ENCODE measurements at regions not wholly inside any gene's neighbourhood (a gene's known extent, or its start where the extent isn't known, plus 50 kb on each side); places are given as distances from the start of the nearest gene placed in this dataset.

- ChIA-PET CTCF (interaction anchor here (1.1 to 1.6 kb wide), 2 partner anchors 16 to 36 kb away, joined by 7 to 10 read pairs; no protein-coding TSS in a partner anchor), POLR2A (interaction anchor here (0.6 kb wide), 1 partner anchor 11 kb away, joined by 3 read pairs; no protein-coding TSS in a partner anchor)
- no peaks in the 10 kb centered on the region for H3K9me3 ChIP-seq (ENCODE audit: control insufficient read depth, insufficient read depth, low read depth, low read length)
- H3K27me3 ChIP-seq (ENCODE audit: control insufficient read depth, insufficient read depth, low read length), result no peaks in the 10 kb centered on the region
- H3K4me1 ChIP-seq (ENCODE audit: control insufficient read depth, insufficient read depth, low read length), result 0 out of 2 replicates have a peak, but pooled peaks cover 5% of the 10 kb centered on the region
- peak; percentile 81 for ATAC-seq
- H3K27ac ChIP-seq (ENCODE audit: low read length), result no peak overlapping the region
- intact Hi-C loops (cut with micrococcal nuclease; ENCODE audit: unreplicated experiment) (no loop called here), in situ Hi-C loops (cut with HindIII; ENCODE audit: low pct_unique_long_range_greater_than_20kb, low sequenced_read_pairs) (no loop called here)
- no TSS peak for BruUV-seq (replicated peaks)
- no peak overlapping the region; a peak in 1 of 4 replicates for H3K4me3 ChIP-seq (ENCODE audit: low read depth in 2 of 2, low read length in 2 of 2)
- no peaks in the 10 kb centered on the region for H3K36me3 ChIP-seq (ENCODE audit: control insufficient read depth, insufficient read depth, low read length)
- TF ChIP-seq CTCF (IDR thresholded peaks at IDR 0.05) (peak; percentile 85), SIN3A (IDR thresholded peaks at IDR 0.05; ENCODE audit: borderline replicate concordance, insufficient read depth, low read depth, low read length) (no peak)
- DNase-seq (ENCODE audit: low read depth, low spot score), result no peak
These were observed 85.7 kb downstream of the NOG start for GRCh38 chr17:56679115-56679776.

GRCh38 chr17:56679777-56680422, 86.4 kb downstream of the NOG start:
- POLR2A ChIA-PET, result no interaction called here
- Histone ChIP-seq H3K27ac (ENCODE audit: low read length) (no peak overlapping the region), H3K9me3 (ENCODE audit: control insufficient read depth, insufficient read depth, low read depth, low read length) (no peaks in the 10 kb centered on the region), H3K4me1 (ENCODE audit: control insufficient read depth, insufficient read depth, low read length) (0 out of 2 replicates have a peak, but pooled peaks cover 5% of the 10 kb centered on the region), H3K4me3 (ENCODE audit: low read depth in 2 of 2, low read length in 2 of 2) (no peak overlapping the region), H3K36me3 (ENCODE audit: control insufficient read depth, insufficient read depth, low read length) (no peaks in the 10 kb centered on the region), H3K27me3 (ENCODE audit: control insufficient read depth, insufficient read depth, low read length) (no peaks in the 10 kb centered on the region)
- TF ChIP-seq REST (IDR thresholded peaks at IDR 0.05; ENCODE audit: insufficient read depth in 1 of 2, low read depth in 2 of 2, low read length in 1 of 2) (no peak), CTCF (IDR thresholded peaks at IDR 0.05) (no peak), POLR2AphosphoS5 (IDR thresholded peaks at IDR 0.05; ENCODE audit: low read depth, low read length) (no peak), TCF7L2 (IDR thresholded peaks at IDR 0.05; ENCODE audit: low read depth, low read length) (no peak)
- ATAC-seq (peak; percentile 64), DNase-seq (ENCODE audit: low read depth, low spot score) (no peak)
- intact Hi-C loops (cut with micrococcal nuclease; ENCODE audit: unreplicated experiment) (loop anchor here (10.0 kb wide), 1 partner anchor 95 kb away; no protein-coding TSS in a partner anchor), in situ Hi-C loops (cut with HindIII; ENCODE audit: low pct_unique_long_range_greater_than_20kb, low sequenced_read_pairs) (no loop called here)
- CTCF ChIA-PET, result no interaction called here
- no TSS peak for BruUV-seq (replicated peaks)

Measured in Panc1 (cell line).